DOHH2 (cell line): ENCODE measurements at regions not wholly inside any gene's neighbourhood (a gene's known extent, or its start where the extent isn't known, plus 50 kb on each side); places are given as distances from the start of the nearest gene placed in this dataset.
A peak's percentile ranks its signal among the peaks of the same experiment; 100 is the strongest.

ENCODE experiments used
- H3F3A ChIP-seq: fragments of 200-600 bp; sonication (generic), shearing (Covaris generic); 2 replicates; pipeline ENCODE4 v1.6.0; 2016; ENCODE audit warnings: antibody characterized with exemption, mild to moderate bottlenecking; ENCODE audit not compliant: control insufficient read depth, insufficient read depth
- H3K27ac ChIP-seq: fragments of 200-600 bp; sonication (generic); 2 replicates; pipeline ENCODE4 v1.5.1; 2014; ENCODE audit warnings: low read depth, mild to moderate bottlenecking, low read length, moderate library complexity
- H3K27me3 ChIP-seq: fragments of 200-600 bp; sonication (generic); 2 replicates; pipeline ENCODE4 v1.6.1; 2014; ENCODE audit warnings: mild to moderate bottlenecking, low read length, mixed read lengths; ENCODE audit not compliant: control insufficient read depth
- H3K36me3 ChIP-seq: fragments of 200-600 bp; sonication (generic); 2 replicates; pipeline ENCODE4 v1.6.1; 2014; ENCODE audit warnings: mild to moderate bottlenecking, low read length, moderate library complexity, mixed read lengths; ENCODE audit not compliant: control insufficient read depth
- H3K4me1 ChIP-seq: fragments of 200-600 bp; sonication (generic); 2 replicates; pipeline ENCODE4 v1.6.1; 2014; ENCODE audit warnings: mild to moderate bottlenecking, low read length, mixed read lengths; ENCODE audit not compliant: control insufficient read depth
- H3K4me2 ChIP-seq: fragments of 200-600 bp; sonication (generic); 2 replicates; pipeline ENCODE4 v1.6.0; 2014; ENCODE audit warnings: mild to moderate bottlenecking, low read length, moderate library complexity
- H3K4me3 ChIP-seq: fragments of 200-600 bp; sonication (generic); 2 replicates; pipeline ENCODE4 v1.5.1; 2014; ENCODE audit warnings: mild to moderate bottlenecking, low read length, mixed read lengths
- H3K79me2 ChIP-seq: fragments of 200-600 bp; sonication (generic); 2 replicates; pipeline ENCODE4 v1.6.1; 2014; ENCODE audit warnings: mild to moderate bottlenecking, low read length, mixed read lengths; ENCODE audit not compliant: control insufficient read depth
- H3K9me2 ChIP-seq: fragments of 200-600 bp; sonication (generic); replicated peaks from 2 replicates; pipeline ENCODE4 v1.6.1; 2014; ENCODE audit warnings: mild to moderate bottlenecking, low read length, mixed read lengths; ENCODE audit not compliant: control insufficient read depth
- H3K9me3 ChIP-seq: fragments of 200-600 bp; sonication (generic); 2 replicates; pipeline ENCODE4 v1.6.1; 2014; ENCODE audit warnings: antibody characterized with exemption, low read length, mixed read lengths; ENCODE audit not compliant: control insufficient read depth, insufficient read depth
- H4K20me1 ChIP-seq: fragments of 200-600 bp; sonication (generic); 2 replicates; pipeline ENCODE4 v1.6.0; 2014; ENCODE audit warnings: low read depth, mild to moderate bottlenecking, antibody characterized with exemption, low read length, moderate library complexity; ENCODE audit not compliant: control insufficient read depth, insufficient read depth
- CTCF ChIP-seq: fragments of 200-600 bp; sonication (generic); IDR thresholded peaks from one replicate; pipeline ENCODE4 v1.5.1; 2014; ENCODE audit warnings: antibody characterized with exemption, mild to moderate bottlenecking, low read depth, low read length; ENCODE audit not compliant: poor library complexity, severe bottlenecking
- EZH2phosphoT487 ChIP-seq: fragments of 200-600 bp; sonication (generic); IDR thresholded peaks from 2 replicates; pipeline ENCODE4 v1.6.1; 2017; ENCODE audit warnings: borderline replicate concordance, mild to moderate bottlenecking, antibody characterized with exemption, low read length, moderate library complexity, mixed read lengths

GRCh38 chr3:115513416-115513800 lies 109.9 kb upstream of the GAP43 start:
- Histone ChIP-seq H3K27ac (no peak overlapping the region), H3K4me2 (peak overlapping the region; percentile 71)
- TF ChIP-seq CTCF, result no peak
- no peak for TF ChIP-seq EZH2phosphoT487

GRCh38 chr3:115517457-115518050 lies 105.8 kb upstream of the GAP43 start:
- TF ChIP-seq CTCF, result no peak
- no peak for TF ChIP-seq EZH2phosphoT487
- Histone ChIP-seq H3K79me2 (no peaks in the 10 kb centered on the region), H3K4me2 (no peak overlapping the region), H4K20me1 (no peaks in the 10 kb centered on the region), H3K27me3 (peaks cover 7% of the 10 kb centered on the region), H3F3A (no peaks in the 10 kb centered on the region), H3K9me2 (no peaks in the 10 kb centered on the region), H3K27ac (no peak overlapping the region), H3K4me3 (no peak overlapping the region), H3K9me3 (no peaks in the 10 kb centered on the region), H3K4me1 (peaks cover 8% of the 10 kb centered on the region), H3K36me3 (no peaks in the 10 kb centered on the region)

More at GRCh38 chr3:115513416-115513800, 109.9 kb upstream of the GAP43 start:
- Histone ChIP-seq H3K79me2 (no peaks in the 10 kb centered on the region), H3K4me1 (peaks cover 8% of the 10 kb centered on the region), H3K36me3 (no peaks in the 10 kb centered on the region), H3F3A (no peaks in the 10 kb centered on the region), H3K27me3 (peaks cover 10% of the 10 kb centered on the region), H3K9me2 (no peaks in the 10 kb centered on the region), H3K4me3 (peak overlapping the region; percentile 66), H3K9me3 (no peaks in the 10 kb centered on the region), H4K20me1 (no peaks in the 10 kb centered on the region)

DNA sequence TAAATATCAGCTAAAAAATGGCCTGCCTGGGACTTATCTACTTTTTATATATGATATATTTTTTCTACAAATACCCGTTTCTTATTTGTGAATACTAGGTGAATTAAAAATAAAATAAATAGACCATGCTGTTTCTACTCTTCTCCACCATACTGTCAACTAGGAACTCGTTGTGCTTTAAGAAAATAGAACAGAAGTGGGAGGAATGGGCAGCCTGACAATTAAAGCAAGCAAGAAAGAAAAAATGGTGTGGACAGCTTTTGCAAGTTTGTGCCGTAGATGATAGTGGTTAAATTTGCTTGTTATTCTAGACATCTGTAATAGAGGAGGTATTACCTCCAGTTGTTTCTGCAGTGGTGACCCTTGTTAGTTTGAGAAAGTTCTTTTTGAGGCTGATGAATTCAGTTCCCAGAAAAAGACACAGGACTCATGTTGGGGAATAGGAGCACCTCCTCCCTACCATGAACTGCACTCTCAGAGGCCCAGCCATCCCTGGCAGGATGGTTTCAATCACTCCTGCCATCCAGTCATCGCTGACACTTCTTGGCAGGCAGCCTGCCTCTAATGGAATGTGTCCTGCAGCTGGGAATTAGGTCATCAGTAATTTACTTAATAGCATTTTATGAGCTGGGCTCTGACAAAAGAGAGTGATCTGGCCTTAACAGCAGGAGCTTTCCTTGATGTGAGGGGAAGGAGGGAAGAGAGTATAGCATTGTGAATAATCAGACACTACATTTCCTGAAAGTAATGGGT lies 105.0 kb upstream of the GAP43 start:
- Histone ChIP-seq H3K79me2 (no peaks in the 10 kb centered on the region), H3K4me1 (peaks cover 1% of the 10 kb centered on the region), H3K36me3 (no peaks in the 10 kb centered on the region), H3K9me2 (no peaks in the 10 kb centered on the region), H3K4me3 (no peak overlapping the region), H3K27me3 (peaks cover 2% of the 10 kb centered on the region), H3K27ac (no peak overlapping the region), H3K9me3 (no peaks in the 10 kb centered on the region), H4K20me1 (no peaks in the 10 kb centered on the region), H3F3A (no peaks in the 10 kb centered on the region), H3K4me2 (no peak overlapping the region)
- TF ChIP-seq CTCF, result no peak
- TF ChIP-seq EZH2phosphoT487, result no peak
